ENCODE measurements at regions not wholly inside any gene's neighbourhood (a gene's known extent, or its start where the extent isn't known, plus 50 kb on each side); places are given as distances from the start of the nearest gene placed in this dataset.

DNA sequence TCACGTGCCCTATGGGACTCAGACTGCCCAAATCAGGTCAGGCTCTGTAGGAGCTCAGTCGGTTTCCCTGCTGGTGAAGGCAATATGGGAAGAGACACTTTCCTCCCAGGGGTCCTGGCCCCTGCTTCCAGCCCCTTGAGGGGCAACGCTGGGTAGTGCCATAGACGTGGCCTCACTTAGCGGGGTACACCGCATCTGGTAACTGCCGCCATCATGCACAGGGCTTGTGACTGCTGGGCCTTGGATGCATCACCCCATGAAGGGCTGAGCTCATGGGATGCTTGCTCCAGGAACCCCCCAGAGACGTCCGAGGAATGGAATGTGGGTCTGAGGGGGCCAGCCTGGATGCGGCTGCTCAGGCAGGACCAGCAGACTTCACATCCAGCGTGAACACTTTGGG, 127.3 kb upstream of the HDAC4 start:
- no peaks in the 10 kb centered on the region for H3K4me1 ChIP-seq (ENCODE audit: control insufficient read depth, extremely low read depth, insufficient read depth, low read length)
- POLR2A ChIA-PET: no interaction called here
- H3K27ac ChIP-seq (ENCODE audit: insufficient read depth, low read depth, low read length): no peak overlapping the region
- intact Hi-C loops (cut with micrococcal nuclease): no loop called here
- H3K9me1 ChIP-seq (replicated peaks; ENCODE audit: control insufficient read depth, extremely low read depth, insufficient read depth, low read length): no peaks in the 10 kb centered on the region
- no peaks in the 10 kb centered on the region for H3K27me3 ChIP-seq (ENCODE audit: control insufficient read depth in 2 of 2, insufficient read depth in 2 of 2, low read length in 2 of 2)
- no peaks in the 10 kb centered on the region for H3K36me3 ChIP-seq (ENCODE audit: control insufficient read depth in 2 of 2, extremely low read depth in 1 of 2, insufficient read depth in 2 of 2, low read length in 2 of 2)
- H3K4me2 ChIP-seq (ENCODE audit: insufficient read depth, low read length): no peak overlapping the region
- no peaks in the 10 kb centered on the region for H3K79me2 ChIP-seq (ENCODE audit: control insufficient read depth, insufficient read depth, low read length)
- H3K9me3 ChIP-seq (replicated peaks; ENCODE audit: control insufficient read depth, insufficient read depth, low read length): no peaks in the 10 kb centered on the region
- no peak overlapping the region for H3K9ac ChIP-seq (replicated peaks; ENCODE audit: extremely low read depth, insufficient read depth, low read length)
- CTCF ChIA-PET: interaction anchor here (1.3 kb wide), 1 partner anchor 10 kb away, joined by 3 read pairs; no protein-coding TSS in a partner anchor
- FAIRE-seq: no peak
- H4K20me1 ChIP-seq (replicated peaks; ENCODE audit: control insufficient read depth, extremely low read depth, insufficient read depth, low read length): no peaks in the 10 kb centered on the region
- H3K4me3 ChIP-seq (replicated peaks in 1 of 3; ENCODE audit: insufficient read depth in 1 of 3, low read depth in 1 of 3, low read length in 3 of 3): no peak overlapping the region
- DNase-seq (ENCODE audit: low read depth, low spot score): no peak
- no peak overlapping the region for H2AFZ ChIP-seq (ENCODE audit: low read depth, low read length)
- dilution Hi-C loops (cut with MboI; ENCODE audit: extremely low pct_ligation_motif_present, low sequenced_read_pairs): no loop called here
- TF ChIP-seq, protein P1, sequence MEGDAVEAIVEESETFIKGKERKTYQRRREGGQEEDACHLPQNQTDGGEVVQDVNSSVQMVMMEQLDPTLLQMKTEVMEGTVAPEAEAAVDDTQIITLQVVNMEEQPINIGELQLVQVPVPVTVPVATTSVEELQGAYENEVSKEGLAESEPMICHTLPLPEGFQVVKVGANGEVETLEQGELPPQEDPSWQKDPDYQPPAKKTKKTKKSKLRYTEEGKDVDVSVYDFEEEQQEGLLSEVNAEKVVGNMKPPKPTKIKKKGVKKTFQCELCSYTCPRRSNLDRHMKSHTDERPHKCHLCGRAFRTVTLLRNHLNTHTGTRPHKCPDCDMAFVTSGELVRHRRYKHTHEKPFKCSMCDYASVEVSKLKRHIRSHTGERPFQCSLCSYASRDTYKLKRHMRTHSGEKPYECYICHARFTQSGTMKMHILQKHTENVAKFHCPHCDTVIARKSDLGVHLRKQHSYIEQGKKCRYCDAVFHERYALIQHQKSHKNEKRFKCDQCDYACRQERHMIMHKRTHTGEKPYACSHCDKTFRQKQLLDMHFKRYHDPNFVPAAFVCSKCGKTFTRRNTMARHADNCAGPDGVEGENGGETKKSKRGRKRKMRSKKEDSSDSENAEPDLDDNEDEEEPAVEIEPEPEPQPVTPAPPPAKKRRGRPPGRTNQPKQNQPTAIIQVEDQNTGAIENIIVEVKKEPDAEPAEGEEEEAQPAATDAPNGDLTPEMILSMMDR (IDR thresholded peaks at IDR 0.05; ENCODE audit: extremely low read depth in 1 of 2, insufficient read depth in 1 of 2, low read depth in 1 of 2, low read length in 2 of 2): no peak
- TF ChIP-seq FOS (IDR thresholded peaks at IDR 0.05; ENCODE audit: borderline replicate concordance, insufficient read depth, low read length) (no peak), POLR2AphosphoS5 (IDR thresholded peaks at IDR 0.05; ENCODE audit: insufficient read depth, low read depth, low read length) (no peak), GATA2 (IDR thresholded peaks at IDR 0.05; ENCODE audit: insufficient read depth, insufficient read length, low read depth, low read length) (no peak), EZH2 (IDR thresholded peaks at IDR 0.05; ENCODE audit: borderline replicate concordance, low read depth, low read length, severe bottlenecking) (no peak), POLR2A (IDR thresholded peaks at IDR 0.05; ENCODE audit: low read depth, low read length) (no peak), JUN (IDR thresholded peaks at IDR 0.05; ENCODE audit: borderline replicate concordance, insufficient read depth, insufficient read length, low read depth) (no peak), MYC (IDR thresholded peaks at IDR 0.05; ENCODE audit: low read depth, low read length) (no peak)
- TF ChIP-seq, protein P2, sequence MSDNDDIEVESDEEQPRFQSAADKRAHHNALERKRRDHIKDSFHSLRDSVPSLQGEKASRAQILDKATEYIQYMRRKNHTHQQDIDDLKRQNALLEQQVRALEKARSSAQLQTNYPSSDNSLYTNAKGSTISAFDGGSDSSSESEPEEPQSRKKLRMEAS (IDR thresholded peaks at IDR 0.05; ENCODE audit: insufficient read depth, insufficient read length): no peak
- no TSS peak for BruUV-seq (replicated peaks)
